DMS114 treated with DMSO at 0.1 percent for 48 hours (cell line): ENCODE measurements at regions not wholly inside any gene's neighbourhood (a gene's known extent, or its start where the extent isn't known, plus 50 kb on each side); places are given as distances from the start of the nearest gene placed in this dataset.

ENCODE experiments used
- DNase-seq: peaks from one replicate; lab custom pipeline; 2025; ENCODE audit not compliant: unreplicated experiment; lab: John Stamatoyannopoulos, UW

DNA sequence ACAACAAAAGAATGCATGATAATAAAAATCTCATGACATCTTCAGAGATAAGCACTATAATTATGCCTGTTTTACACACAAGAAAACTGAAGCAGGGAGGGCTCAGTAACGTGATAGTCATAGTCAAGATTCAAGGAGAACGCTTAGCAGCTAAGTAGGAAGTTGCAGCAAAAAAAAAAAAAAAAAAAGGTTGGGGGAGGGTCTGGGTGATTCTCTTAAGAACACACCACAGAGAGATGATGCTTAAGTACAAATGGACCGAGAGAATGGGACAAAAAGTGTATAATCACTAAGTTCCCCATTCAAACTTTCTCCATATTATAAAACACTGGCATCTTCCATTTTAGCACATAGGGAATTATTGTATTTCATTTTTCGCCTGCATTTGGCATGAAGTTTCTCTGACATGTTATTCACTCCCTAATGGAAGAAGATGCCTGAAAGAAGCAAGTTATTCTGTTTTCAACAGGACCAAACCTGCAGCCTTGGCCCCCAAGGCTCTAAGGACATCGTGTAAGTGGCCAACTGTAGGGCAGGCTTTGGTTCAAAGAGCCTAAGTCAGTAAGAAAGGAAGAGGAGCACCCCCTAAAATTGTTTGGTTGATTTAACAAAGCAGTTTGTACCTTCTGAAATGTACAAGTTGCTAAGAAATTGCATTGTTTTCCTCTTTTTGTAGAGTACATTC is 142.9 kb upstream of the TMPO start:
- no peak for DNase-seq

DNA sequence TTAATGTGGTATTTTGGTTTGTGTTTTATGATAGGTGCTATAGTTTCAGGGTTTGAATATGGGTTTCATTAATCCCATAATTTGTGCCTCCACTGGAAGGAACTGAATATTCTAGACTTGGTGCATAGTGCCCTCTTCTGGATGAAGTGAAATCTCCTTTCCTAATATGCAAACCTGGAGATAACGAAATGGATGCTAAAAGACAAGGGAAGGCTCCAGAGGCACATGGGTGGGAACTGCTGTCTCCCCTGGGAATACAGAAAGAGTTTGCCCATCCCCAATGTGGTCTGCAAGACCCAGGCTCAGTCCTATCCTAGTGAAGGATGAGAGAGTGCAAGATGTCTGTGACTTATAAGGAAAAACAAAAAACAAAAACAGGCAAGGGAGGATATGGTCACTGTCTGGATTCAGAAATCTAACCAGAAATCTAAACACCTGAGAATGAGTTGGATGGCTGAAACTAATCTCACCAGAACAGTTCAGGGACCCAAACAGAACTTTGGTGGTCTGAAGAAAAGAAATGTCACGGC is 142.3 kb upstream of the TMPO start:
- DNase-seq: peak; percentile 67

DNA sequence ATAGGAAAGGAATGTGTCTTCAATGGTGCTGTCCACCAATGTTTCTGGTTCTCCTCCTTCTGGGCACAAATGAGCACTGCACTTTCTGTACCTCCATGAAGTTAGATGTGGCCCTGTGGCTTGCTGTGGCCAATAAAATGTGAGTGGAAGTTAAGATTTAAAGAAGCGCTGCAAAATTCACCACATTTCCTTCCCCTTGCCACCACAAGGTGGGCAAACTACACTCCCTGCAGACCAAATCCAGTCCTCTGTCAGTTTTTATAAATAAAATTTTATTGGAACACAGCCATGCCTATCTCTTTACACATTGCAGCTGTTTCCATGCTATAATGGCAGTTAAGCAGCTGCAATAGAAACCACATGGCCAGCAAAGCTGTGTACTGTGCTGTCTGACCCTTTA is 141.4 kb upstream of the TMPO start:
- no peak for DNase-seq

DNA sequence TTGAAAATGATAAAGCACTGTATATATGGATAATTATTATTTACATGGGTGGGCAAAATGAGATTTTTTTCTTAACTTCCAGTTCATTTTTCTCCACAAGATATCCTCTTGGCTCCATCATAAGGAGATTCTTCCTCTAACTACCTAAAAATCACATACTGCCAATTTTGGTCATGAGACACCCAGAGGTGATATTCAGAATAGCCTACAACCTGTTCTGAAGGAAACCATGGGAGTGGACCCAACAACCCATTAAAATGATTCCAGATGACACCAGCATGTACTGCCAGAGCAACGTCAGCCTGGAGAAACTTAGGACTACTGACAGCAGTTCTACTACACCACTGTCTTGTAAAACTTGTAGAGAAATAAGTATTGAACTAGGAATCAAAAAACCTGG is 136.3 kb upstream of the TMPO start:
- no peak for DNase-seq

DNA sequence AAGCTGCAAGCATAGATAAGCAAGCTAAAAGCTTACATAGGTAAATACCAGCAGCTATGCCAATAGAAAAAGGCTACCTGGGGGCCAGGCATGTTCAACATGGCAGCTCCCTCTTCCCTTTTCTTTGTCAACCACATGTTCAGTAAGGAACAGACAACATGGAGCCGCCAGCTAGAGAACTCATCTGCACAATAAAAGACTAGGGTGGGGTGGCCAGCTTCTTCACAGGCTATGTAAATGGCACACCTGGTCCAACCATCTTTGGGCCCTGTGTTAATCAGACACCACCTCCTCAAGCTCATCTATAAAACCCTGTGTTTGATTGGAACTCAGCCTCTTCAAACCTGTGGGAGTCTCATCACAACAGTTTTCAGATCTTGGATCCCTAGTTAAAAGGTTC is 129.7 kb upstream of the TMPO start:
- no peak for DNase-seq

DNA sequence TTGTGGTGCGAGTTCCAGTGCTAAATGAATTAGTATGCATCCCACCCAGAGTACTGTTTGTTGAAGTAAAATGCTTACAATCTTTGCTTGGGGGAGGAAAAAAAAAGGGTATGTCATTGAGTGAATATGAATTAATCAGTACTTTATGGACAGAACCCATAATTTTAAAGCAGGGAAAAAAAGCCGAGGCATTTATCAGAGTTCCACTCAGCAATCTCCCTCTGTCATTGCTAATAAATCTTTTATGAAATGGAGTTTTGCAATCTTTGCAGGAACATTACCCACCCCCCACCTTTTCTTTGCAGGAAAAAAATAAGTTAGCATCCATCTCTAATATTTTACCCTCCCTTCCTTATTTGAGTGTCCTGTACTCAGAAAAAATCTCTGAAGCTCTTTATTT is 127.9 kb upstream of the TMPO start:
- DNase-seq: no peak

DNA sequence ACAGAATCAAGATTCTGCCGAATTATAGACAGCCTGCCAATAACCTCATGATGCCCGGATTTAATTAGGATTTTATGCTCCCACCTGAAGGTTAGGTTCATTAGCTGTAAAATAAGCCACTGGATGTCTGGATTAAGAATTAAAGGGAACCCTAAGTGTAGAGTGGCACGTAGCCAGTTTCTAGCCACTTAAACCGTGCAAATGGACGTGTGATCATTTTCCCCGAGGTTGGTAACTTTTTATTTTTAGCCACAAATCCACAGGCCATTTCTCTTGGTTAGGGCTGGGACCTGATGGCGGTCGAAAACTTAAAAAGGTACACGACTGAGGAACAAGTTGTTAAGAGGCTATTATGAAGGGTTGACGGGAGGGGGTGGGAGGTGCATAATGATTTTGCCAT is 127.3 kb upstream of the TMPO start:
- DNase-seq: no peak

DNA sequence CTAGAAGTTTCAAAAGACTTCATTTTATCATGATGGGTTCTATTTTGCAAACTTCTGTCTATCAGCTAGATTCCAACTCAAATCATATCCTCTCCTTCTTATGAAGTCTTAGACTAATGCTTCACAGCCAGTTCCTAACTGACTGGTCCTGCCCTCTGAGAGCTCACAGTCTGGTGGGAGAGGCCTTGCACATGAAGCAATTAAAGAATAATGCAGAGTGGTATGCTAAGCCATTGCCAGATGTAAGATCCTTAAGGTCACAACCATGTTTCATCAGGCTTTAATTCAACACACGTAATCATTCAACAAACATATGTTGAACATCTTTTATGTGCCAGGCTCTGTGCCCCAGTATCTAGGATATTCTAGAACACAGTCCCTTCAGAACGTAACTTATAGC is 125.8 kb upstream of the TMPO start:
- DNase-seq: no peak

DNA sequence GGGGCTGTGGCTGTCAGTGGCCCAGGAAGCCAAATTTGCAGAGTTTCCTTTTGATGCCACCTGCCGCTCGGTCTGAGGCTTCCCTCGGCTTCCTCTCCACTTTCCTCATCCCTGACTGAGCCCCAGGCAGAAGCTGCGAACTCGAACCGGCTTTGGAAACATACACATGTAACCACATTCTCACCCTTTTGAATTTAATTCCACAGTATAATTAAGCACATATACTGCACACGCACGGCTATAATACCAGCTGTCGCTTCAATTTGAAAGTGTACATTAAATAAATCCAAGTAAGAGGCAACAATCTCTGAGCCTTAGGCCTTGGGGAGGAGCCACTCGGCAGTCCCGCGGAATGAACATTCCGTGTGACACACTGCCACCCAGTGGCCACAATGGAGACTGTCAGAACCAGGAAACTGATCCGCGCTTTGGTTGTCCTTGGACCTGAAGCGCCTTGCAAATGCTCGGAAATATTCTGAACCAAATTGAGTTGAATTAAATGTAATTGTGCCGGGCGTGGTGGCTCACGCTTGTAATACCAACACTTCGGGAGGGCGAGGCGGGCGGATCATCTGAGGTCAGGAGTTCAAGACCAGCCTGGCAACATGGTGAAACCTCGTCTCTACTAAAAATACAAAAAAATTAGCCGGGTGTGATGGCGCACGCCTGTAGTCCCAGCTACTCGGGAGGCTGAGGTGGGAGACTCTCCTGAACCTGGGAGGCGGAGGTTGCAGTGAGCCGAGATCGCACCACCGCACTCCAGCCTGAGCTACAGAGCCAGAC is 117.9 kb upstream of the TMPO start:
- peak; percentile 77 for DNase-seq

DNA sequence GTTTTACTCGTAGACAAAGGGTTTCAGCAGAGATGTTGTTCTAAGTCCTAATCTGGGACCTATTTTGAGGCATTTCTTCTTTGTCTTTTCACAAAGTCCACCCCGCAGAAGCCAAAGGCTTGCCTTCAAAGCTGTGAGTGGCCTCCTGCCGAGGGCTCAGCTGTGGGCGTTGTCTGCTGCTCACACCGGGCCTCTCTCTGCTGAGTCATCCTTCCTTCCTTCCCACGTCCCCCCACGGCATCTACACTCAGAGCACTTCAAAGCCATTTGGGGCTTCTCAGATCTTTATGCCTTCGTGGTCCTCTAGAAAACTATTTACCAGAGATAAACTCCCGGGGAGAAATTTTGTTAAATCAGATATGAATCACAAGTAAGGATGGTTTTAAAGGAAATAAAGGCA is 115.9 kb upstream of the TMPO start:
- no peak for DNase-seq

DNA sequence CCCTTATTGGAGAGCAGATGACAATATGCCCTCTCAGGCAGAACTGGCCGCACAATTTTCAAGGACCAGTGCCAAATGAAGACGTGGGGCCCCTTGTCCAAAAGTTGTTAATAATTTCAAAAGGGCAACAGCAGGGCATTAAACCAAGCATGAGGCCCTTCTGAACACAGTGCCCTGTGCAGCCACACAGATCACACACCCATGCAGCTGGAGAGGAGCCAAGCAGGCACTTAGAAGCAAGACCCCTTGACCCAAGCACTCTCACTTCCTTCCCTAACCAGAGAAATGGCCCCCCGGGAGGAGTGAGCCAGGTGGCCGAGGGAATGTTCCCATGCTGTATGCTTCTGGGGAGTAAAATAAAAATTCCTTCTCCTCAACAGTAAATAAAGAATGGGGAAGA is 114.0 kb upstream of the TMPO start:
- no peak for DNase-seq

DNA sequence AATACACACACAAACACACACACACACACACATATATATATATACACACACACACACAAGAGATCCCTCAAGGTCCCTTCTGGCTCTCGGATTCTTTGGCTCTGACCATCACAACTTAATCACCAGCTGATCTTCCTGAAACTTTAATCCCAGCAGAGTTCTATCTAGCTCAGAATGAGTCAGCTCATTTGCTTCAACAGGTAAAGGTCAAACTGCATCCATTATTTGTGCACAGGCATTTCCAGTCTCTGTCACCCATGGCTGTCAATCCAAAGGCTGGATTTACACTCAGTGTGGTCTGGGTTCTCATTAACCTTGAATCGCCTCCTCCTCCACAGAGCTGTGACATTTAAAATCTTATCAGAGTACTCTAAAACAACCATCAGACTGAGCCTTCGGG is 113.3 kb upstream of the TMPO start:
- no peak for DNase-seq

DNA sequence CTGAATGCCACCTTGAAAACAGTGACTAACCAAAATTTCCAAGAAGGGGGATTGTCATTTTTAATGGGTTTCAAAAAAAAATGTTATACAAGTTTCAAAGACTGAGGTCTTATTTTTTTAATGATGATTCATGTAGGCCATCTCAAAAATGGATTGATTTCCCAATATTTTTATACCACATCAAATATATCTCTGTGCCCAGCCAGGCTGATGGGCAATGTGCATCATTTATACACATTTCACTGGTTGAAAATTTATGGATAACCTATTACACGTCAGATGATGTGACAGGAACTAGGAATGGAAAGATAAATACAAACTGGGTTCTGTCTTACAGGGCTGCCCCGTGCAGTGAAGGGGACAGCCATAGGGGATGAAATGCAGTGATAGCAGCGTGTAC is 112.7 kb upstream of the TMPO start:
- DNase-seq: no peak

DNA sequence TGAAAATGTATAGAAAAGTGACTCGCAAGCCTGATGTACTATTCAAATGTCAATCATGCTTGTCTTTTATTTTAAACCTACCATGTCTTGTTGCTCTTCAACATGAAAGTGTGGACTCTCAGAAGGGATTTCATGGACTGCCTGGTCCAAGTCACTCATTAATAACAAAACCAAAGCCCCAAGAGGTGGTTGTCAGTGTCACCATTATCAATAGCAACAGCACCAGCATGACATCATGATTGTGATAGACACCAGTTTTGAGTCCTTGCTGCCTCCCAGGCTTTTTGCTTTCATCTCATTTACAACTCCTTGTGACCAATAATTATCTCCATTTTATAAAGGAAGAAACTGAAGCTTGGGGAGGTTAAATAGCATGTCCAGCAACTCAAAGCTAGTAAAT is 112.0 kb upstream of the TMPO start:
- DNase-seq: no peak

DNA sequence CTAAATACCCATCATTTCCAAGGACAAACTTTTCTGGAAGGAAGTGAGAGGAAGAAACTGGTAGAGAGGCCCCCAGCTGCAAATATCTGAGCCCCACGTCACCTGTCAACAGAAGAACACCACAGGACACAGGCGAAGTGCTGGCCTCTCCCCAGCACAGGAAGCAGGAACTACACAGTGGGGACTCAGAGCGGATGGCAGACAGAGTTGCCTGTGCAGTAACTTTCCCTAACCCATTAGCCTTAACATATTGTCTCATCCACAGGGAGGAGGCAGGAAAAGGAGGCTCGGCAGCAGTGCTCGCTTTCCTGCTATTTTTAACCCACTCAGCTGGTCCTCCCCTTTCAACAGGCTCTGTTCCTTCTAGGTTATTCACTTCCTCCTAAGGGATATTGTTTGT is 111.5 kb upstream of the TMPO start:
- DNase-seq: no peak

DNA sequence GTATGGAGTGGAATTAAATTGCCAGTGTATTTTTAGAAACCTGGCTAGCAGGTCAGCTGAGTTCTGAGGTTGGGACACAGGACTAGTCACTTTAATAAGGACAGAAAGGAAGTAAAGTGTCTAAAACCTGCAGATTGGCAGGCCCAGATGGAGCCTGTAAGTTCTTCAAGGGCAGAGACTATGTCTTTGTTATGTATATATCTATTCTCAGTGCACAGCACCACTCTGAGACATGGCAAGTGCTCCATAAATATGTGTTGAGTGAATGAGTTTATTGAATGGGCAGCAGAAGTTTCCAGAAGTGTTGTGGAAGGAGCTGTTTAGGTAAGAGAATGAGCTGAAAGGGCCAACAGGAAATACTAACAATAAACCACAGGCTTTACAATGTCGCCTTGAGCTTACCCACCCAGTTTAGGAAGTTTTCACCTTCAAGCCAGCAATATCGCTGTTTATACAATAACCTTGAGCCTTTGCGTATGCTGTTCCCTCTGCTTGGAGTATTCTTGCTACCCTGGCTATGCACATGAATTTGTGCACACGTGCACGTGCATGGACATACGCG is 109.5 kb upstream of the TMPO start:
- no peak for DNase-seq

DNA sequence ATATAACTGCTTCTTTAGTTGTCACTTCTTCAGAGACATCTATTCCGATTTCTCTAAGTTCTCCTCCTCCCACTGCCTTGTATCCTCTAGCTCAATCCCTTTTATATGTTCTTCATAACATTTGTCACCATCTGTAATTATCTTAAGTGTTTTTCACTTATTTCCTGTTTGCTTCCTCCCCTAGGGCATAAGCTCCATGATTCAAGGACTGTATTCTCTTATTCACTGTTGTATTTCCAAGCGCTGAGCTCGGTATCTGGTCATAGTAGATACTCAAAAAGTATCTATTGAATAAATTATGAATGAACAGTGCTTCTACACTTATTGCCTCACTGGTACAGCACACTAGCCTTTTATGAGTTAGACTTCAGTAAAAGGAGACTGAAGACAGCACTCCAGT is 109.0 kb upstream of the TMPO start:
- no peak for DNase-seq

DNA sequence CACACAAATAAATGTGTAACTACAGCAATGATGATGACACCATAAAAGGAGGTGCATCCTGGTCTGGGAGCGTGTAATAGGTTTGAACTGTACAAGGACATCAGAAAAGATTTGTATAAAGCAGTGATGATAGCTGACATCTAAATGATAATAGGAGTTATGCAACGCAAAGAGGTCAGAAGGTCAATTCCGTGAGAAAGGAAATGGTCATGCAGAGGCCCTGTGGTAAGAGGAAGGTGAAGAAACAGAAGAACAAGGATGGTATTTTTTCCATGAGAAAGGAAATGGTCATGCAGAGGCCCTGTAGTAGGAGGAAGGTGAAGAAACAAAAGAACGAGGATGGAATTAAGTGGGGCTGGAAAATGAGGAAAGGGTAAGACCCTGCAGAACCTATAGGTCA is 106.7 kb upstream of the TMPO start:
- DNase-seq: no peak

DNA sequence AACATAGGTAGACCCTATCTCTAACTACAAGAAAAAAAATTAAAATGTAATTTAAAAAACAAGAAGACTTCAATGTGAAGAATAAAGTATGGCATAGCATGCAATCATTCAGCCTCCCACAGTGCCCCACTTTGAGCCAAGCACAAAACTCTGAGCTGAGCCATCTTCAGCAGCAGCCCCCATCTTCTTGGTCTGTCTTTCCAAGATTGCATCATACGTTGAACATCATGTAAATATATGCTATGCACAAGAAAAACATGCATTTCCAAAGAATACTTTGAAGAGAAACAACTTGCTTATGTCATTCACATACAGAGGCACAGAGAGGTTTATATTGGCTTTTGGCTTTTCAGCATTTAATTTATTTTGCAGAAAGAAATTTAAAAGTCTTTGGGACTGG is 105.8 kb upstream of the TMPO start:
- no peak for DNase-seq

DNA sequence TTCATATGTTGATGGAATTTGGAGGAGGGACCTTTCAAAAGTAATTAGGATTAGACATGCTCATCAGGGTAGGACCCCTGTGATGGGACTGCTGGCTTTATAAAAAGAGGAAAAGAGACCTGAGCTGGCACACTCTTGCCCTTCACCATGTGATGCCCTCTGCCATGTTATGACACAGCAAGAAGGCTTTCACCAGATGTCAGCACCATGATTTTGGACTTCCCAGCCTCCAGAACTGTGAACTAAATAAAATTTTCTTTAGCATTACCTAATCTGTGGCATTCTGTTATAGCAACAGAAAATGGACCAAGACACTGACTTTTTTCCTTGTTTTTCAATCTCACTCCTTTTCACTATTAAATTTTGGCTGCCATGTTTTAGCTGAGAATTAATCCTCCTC is 105.0 kb upstream of the TMPO start:
- DNase-seq: no peak

DNA sequence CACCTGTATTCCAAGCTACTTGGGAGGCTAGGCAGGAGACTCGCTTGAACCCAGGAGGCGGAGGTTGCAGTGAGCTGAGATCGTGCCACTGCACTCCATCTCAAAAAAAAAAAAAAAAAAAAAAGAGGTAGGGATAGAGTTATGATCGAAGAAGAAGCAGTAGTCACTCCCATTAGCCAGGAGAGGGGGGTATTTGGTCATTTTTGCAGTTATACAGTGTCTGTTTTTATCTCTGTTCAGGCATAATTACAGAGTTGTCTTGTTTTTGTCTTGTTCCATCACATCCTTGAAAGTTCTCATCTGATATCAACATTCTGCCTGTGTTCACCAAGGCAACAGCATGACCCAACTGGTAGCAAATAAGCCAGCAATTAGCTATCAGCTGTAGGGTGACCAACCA is 98.5 kb upstream of the TMPO start:
- DNase-seq: peak; percentile 25

DNA sequence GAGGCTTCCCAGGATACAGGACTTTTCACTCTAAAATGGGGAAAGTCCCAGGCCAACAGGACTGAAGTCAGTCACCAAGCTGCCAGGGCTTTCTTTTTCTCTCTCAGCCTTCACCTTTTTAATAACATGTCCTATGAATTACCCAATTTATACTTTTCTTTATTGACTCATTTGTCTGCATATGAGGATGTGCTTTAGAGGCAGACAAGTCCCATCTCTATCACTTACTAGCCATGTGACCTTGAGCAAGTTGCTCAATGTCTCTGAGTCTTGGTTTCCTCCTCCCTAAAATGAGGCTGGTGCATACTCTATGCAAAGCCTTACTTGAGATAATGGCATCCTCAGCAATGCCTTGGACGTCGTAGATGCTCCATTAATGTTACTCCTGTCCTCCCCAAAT is 98.1 kb upstream of the TMPO start:
- DNase-seq: no peak
